GM12878 (cell line): ENCODE measurements at regions not wholly inside any gene's neighbourhood (a gene's known extent, or its start where the extent isn't known, plus 50 kb on each side); places are given as distances from the start of the nearest gene placed in this dataset.

Source experiments
- GABPA ChIP-seq: IDR thresholded peaks from 2 replicates; pipeline ENCODE4 v1.6.1; 2014; ENCODE audit warnings: antibody characterized with exemption, low read depth, mild to moderate bottlenecking, inconsistent platforms
- POLR2AphosphoS5 ChIP-seq: IDR thresholded peaks from 2 replicates; pipeline ENCODE4 v1.6.1; 2011; ENCODE audit warnings: mild to moderate bottlenecking, low read length, inconsistent platforms
- SP1 ChIP-seq: IDR thresholded peaks from one replicate; pipeline ENCODE4 v1.6.1; 2011; ENCODE audit warnings: low read depth, low read length
- ZNF24 ChIP-seq: fragments of 450-650 bp; IDR thresholded peaks from 2 replicates; pipeline ENCODE4 v1.6.1; 2017; ENCODE audit warnings: antibody characterized with exemption, mild to moderate bottlenecking
- ZNF274 ChIP-seq: IDR thresholded peaks from one replicate; pipeline ENCODE4 v1.8.0; 2011; ENCODE audit not compliant: insufficient read length, insufficient read depth

DNA sequence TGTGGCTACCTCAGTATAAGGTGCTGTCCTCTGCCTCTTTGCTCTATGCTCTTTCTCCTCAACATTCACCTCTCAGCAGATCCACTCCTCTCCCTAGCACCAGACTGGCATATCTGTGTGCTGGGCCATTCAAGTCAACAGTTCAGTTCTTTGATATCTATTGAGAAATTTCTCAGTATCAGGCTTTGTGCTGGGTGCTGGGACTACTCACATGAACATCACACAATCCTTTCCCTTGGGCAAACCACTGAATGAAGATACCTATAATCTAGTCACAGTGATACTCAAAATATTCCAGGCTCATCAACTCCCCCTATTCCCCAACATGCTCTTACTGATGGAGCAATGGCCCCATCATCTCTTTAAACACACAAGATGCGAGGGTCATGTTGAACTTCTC is 120.8 kb downstream of the RPL22L1 start:
- TF ChIP-seq POLR2AphosphoS5 (no peak), ZNF274 (no peak), SP1 (no peak), ZNF24 (no peak), GABPA (no peak)
